Activated CD8-positive, alpha-beta memory T cell treated with anti-CD3 and anti-CD28 coated beads, Interleukin-2, amount 50 U/mL, for 48 hours (primary cell): ENCODE measurements at regions not wholly inside any gene's neighbourhood (a gene's known extent, or its start where the extent isn't known, plus 50 kb on each side); places are given as distances from the start of the nearest gene placed in this dataset.
A peak's percentile ranks its signal among the peaks of the same experiment; 100 is the strongest.
"Not testable (repeated sequence)": the region's sequence is repeated elsewhere in the genome, so short reads cannot be mapped to it uniquely, and the experiment has no call there.

Experiments used
- DNase-seq: peaks from one replicate; pipeline ENCODE4 v3.0.0-alpha.2; 2020

GRCh38 chr3:39558775-39559306, 91.4 kb downstream of the MOBP start:
- DNase-seq: no peak

DNA sequence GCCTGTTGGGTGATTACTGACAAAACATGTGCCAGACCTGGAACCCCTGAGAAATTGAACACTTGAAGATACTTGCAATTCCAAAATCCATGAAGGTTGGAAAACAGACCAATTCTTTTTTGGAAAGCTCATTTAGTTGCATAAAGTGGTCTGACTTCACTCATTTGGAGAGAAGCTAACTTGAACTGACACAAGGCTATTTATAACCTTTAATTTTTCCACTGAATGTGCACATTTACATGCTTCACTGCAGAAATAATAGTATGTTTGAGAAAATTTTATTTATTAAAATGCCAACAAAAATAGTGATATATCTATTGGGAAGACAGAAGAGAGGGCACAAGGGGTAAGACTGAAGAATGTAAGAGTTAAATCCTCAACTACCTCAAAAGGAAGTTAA, 92.1 kb downstream of the MOBP start:
- DNase-seq: no peak

GRCh38 chr3:39568508-39568907, 101.0 kb downstream of the MOBP start:
- DNase-seq: no peak

- DNase-seq: no peak
These were observed 101.6 kb downstream of the MOBP start for GRCh38 chr3:39569095-39569494.

GRCh38 chr3:39573392-39573791, 105.9 kb downstream of the MOBP start:
- no peak for DNase-seq

DNA sequence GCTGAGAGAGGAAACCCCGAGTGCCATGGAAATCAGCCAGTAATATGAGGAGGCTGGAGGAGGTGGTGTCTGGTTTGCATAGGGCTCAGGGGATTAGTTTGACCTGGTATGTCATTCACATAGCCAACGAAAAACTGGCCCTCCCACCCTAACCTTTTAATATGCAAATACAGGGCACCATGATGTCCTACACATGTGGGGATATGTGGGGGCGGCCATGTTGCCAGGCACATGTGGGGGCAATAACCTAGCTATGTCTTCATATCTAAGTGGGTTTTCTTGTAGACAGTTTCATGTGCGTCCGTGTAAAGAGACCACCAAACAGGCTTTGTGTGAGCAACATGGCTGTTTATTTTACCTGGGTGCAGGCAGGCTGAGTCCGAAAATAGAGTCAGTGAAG, 110.1 kb downstream of the MOBP start:
- DNase-seq: no peak

GRCh38 chr3:39586215-39586614, 118.7 kb downstream of the MOBP start:
- not testable (repeated sequence) for DNase-seq

DNA sequence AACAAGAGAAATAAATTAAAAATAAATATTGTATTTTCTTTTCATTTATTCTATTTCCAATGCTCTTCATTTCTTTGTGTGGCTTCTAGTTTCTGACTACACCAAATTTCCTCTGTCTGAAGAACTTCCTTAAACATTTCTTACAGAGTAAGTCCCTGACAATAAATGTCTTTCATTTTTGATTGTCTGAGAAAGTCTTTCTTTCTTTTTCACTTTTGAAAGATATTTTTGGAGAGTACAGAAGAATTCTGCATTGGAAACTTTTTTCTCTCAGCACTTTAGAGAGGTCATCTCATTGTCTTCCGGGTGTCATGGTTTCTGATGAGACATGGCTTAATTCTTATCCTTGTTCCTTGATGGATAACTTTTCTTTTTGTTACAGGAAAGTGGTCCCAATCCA, 119.6 kb downstream of the MOBP start:
- no peak for DNase-seq

GRCh38 chr3:39590806-39591205, 123.3 kb downstream of the MOBP start:
- no peak for DNase-seq

- DNase-seq: no peak
These were observed 125.0 kb downstream of the MOBP start for GRCh38 chr3:39592311-39593050.

DNA sequence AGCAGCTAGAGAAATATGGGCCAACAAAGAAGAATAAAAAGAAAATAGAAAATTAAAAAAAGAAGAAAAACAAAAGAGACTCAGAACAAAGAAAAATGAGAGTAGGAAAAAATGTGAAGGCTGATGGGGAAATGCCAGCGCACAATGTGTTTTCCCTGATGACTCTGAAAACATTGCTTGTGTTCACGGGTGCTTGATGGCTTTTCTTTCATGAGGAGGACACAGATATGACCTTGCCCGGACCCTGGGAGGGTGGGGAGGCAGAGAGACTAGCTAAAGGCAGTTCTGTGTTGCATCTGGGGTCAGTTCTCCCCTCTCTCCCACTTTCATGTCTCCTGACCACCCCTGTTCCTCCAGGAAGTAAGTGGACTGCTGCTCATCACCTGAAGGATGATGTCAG, 125.9 kb downstream of the MOBP start:
- DNase-seq: no peak

DNA sequence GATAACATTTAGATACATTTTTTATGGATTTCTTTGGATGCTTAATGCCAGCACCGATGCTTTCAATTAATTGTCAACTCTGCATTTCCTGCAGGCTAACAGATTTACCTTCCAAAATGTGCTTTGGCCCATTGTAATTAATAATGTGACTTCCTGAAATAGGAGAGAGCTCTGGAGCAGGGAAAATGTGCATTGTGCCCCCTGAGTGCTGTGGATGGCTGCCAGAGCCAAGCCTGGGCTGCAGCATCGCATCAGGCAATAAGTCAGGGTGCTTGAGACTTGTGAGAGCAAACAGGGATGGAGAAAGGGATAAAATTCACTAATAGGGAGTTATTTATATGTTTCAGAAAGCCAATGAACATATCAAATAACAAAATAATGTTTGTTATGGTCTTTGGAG, 133.8 kb downstream of the MOBP start:
- DNase-seq: no peak

DNA sequence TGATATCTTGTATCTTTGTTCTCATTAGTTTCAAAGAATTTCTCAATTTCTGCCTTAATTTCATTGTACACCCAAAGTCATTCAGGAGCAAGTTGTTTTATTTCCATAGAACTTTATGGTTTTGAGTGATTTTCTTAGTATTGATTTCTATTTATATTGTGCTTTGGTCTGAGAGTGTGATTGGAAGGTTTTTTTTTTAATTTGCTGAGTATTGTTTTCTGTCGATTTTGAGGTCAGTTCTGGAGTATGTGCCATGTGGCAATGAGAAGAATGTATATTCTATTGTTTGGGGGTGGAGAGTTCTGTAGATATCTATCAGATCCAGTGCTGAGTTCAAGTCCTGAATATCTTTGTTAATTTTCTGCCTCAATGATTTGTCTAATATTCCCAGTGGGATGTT, 138.4 kb downstream of the MOBP start:
- no peak for DNase-seq

- no peak for DNase-seq
These were observed 158.7 kb downstream of the MOBP start for GRCh38 chr3:39626198-39626597.

- no peak for DNase-seq
These were observed 163.7 kb downstream of the MOBP start for GRCh38 chr3:39631136-39631535.

- no peak for DNase-seq
These were observed 170.3 kb downstream of the MOBP start for GRCh38 chr3:39637807-39638206.

GRCh38 chr3:39638301-39638700, 170.8 kb downstream of the MOBP start:
- no peak for DNase-seq

DNA sequence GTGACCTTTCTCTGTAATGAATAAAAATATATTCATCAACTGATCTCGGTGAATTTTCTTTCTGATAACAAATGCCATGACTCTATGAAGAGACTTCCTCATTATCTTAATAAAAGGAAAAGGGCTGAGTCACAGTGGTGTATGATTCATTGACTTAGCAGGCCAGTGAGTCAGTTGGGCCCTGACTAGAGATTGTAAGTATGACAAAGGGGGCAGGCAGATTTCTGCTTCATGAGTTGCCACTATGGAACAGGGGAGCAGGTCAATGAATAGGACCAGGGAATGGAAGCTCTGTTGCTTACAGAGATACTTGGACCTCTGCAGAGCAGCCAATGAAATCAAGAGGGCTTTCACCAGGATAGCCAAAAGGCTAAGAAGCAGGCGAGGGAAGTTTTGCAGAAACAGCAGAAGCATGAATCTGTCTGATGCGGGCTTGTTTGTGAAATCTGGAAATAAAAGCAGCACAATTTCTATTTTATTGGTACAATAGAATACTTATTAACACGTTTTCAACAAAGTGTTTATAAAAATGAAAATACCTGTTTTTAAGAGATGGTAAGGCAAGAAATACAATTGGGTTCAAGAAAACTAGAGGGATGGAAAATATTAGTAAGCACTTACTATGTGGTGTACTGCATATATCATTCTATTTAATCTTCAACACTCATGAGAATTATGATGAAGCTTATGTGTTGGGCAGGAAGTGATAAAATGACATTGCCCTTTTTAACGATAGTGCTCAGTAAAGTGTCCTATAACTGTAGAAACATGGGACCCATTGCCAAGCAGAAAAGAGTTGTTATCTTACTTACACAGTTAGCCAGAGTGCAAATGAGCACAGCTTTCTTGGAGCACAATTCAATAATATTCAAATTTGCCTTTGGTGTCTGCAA, 169.8 kb upstream of the MYRIP start:
- DNase-seq: peak; percentile 51

- no peak for DNase-seq
These were observed 168.1 kb upstream of the MYRIP start for GRCh38 chr3:39641274-39641673.

- no peak for DNase-seq
These were observed 165.2 kb upstream of the MYRIP start for GRCh38 chr3:39644176-39644575.

GRCh38 chr3:39651256-39651655, 158.2 kb upstream of the MYRIP start:
- not testable (repeated sequence) for DNase-seq

DNA sequence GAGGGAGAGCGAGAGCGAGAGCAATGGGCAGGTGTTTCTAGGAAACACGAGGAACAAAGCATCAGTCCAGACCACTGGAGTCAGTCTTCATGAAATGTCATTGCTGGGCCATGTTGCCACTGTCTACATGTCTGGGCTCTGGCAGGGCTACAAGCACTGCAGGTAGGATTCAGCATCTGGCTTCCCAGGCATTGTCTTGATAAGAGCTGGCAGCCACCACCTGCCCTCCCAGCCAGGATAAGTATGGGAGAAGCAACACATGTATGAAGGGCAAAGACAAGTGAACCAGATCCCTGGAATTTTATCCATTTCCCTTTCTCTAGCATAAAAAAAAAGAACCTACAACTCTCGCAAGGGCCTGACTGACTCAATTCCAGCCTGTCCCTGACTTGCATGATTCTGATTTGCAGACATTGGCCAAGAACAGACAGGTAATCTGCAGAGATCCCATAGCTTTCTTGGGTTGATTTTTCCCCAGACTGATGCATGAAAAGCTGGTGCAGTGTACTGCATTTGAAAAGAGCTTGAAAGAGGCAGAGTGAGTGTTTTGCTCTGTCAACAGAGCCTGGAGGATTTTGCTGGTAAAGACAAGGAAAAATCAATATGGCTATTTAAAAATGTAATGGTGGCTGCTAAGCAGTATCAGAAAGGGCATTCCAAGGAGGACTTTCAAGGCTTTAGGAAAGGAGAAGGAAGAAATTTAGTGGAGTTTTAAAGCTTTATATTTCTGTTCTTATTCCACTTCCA, 157.2 kb upstream of the MYRIP start:
- DNase-seq: no peak

DNA sequence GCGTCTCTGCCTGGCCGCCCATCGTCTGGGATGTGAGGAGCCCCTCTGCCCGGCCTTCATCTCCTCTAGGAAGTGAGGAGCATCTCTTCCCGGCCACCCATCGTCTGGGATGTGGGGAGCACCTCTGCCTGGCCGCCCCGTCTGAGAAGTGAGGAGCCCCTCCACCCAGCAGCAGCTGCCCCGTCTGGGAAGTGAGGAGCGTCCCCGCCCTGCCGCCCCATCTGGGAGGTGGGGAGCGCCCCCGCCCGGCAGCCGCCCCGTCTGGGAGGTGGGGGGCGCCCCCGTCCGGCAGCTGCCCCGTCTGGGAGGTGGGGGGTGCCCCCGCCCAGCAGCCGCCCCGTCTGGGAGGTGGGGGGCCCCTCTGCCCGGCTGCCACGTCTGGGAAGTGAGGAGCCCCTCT, 153.7 kb upstream of the MYRIP start:
- DNase-seq: not testable (repeated sequence)
